Lower leg skin (tissue), 4 donors: ENCODE measurements at regions not wholly inside any gene's neighbourhood (a gene's known extent, or its start where the extent isn't known, plus 50 kb on each side); places are given as distances from the start of the nearest gene placed in this dataset.

Experiments used
- DNase-seq, 2 donors: peaks; one replicate each; pipeline ENCODE4 v3.0.0-alpha.2; 2019; ENCODE audit warnings: low spot score in 2 of 2
- H3K4me3 ChIP-seq: fragments of 200-600 bp; sonication (generic); 2 replicates; pipeline ENCODE4 v1.5.1; 2017; ENCODE audit warnings: mild to moderate bottlenecking, low read depth; ENCODE audit not compliant: poor library complexity, severe bottlenecking
- CTCF ChIP-seq, 3 donors: fragments of 450-650 bp; IDR thresholded peaks; one replicate each; pipeline ENCODE4 v1.5.1; 2016; ENCODE audit warnings: antibody characterized with exemption in 3 of 3, mild to moderate bottlenecking in 3 of 3, moderate library complexity in 2 of 3
- POLR2A ChIP-seq, 2 donors: fragments of 450-650 bp; IDR thresholded peaks; one replicate each; pipeline ENCODE4 v1.6.1; 2016 to 2017; ENCODE audit warnings: antibody characterized with exemption in 2 of 2, mild to moderate bottlenecking in 1 of 2, moderate library complexity in 1 of 2
- WGBS, 2 donors: methylation state at CpG; one replicate each; pipeline ENCODE4 v1.1.5; 2018; 5-methylcytosine and 5-hydroxymethylcytosine counted together
- intact Hi-C: fragments of 100-400 bp; cut with DNase I; formaldehyde crosslinking; loops from one replicate; pipeline ENCODE4 v1.15.0; 2023; ENCODE audit warnings: low total_unique reads

GRCh38 chr2:105573490-105573889 is 171.2 kb upstream of the NCK2 start:
- WGBS, 2 donors = 52 to 54% methylated on average over 5 of the region's 5 CpGs
- H3K4me3 ChIP-seq = no peak overlapping the region
- no peak for TF ChIP-seq CTCF (IDR thresholded peaks at IDR 0.05)
- no peak for TF ChIP-seq POLR2A (IDR thresholded peaks at IDR 0.05)
- intact Hi-C loops = loop anchor here (10.0 kb wide), 1 partner anchor 501 kb away; no protein-coding TSS in a partner anchor
- DNase-seq = no peak

- TF ChIP-seq CTCF (IDR thresholded peaks at IDR 0.05) (no peak), POLR2A (IDR thresholded peaks at IDR 0.05) (no peak)
- H3K4me3 ChIP-seq = no peak overlapping the region
- DNase-seq = peak in 1 of 2 donors; percentile 69
- 75 to 86% methylated on average over 8 of the region's 9 CpGs for WGBS, 2 donors
- intact Hi-C loops = loop anchor here (10.0 kb wide), 1 partner anchor 503 kb away; no protein-coding TSS in a partner anchor
Observed at GRCh38 chr2:105571445-105571987, 172.7 kb upstream of the FHL2 start.

DNA sequence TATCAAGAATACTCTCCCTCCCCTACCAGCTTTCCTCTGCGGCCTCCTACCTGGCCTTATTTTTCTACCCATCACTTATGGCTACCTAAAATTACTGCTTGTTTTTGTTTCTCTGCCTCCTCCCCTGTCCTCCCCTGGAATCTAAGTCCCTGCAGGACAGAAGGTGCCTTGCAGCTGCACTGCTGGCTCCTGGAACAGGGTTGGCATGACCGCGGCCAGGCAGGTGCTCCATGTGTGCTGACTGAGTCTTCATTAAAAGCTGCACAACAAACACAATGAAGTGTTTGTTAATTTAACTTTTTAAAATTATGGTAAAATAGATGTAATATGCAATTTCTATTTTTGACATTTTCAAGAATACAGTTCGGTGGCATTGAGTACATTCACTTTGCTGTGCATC is 171.9 kb upstream of the FHL2 start:
- no peak for DNase-seq
- intact Hi-C loops = loop anchor here (10.0 kb wide), 1 partner anchor 504 kb away; no protein-coding TSS in a partner anchor
- TF ChIP-seq CTCF (IDR thresholded peaks at IDR 0.05) (no peak), POLR2A (IDR thresholded peaks at IDR 0.05) (no peak)
- WGBS, 2 donors = 97 to 98% methylated on average over 4 of the region's 4 CpGs
- no peak overlapping the region for H3K4me3 ChIP-seq

GRCh38 chr2:105570326-105570725 is 171.5 kb upstream of the FHL2 start:
- 95 to 97% methylated on average over 8 of the region's 8 CpGs for WGBS, 2 donors
- no peak overlapping the region for H3K4me3 ChIP-seq
- DNase-seq = no peak
- intact Hi-C loops = loop anchor here (10.0 kb wide), 1 partner anchor 504 kb away; no protein-coding TSS in a partner anchor
- TF ChIP-seq CTCF (IDR thresholded peaks at IDR 0.05) = no peak
- TF ChIP-seq POLR2A (IDR thresholded peaks at IDR 0.05) = no peak

DNA sequence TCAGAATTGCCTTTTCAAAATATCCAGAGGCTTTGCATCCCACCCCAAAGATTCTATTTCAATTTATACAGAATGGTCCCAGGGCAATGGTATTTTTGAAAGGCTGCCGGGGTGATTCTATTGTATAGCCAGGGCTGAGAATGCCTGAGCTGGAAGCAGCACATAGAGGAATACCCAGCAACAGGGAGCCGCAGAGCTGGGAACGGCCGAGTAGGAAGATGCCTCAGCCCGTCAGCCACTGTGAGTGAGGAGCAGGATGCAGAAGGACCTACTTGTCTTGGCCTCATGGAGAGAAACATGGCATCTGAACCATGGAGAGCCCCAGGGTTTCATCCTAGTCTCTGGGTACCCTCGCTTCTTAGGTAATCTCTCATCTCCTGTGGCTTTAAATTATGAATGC is 170.8 kb upstream of the FHL2 start:
- intact Hi-C loops = loop anchor here (10.0 kb wide), 1 partner anchor 505 kb away; no protein-coding TSS in a partner anchor
- TF ChIP-seq CTCF (IDR thresholded peaks at IDR 0.05) = no peak
- no peak for TF ChIP-seq POLR2A (IDR thresholded peaks at IDR 0.05)
- H3K4me3 ChIP-seq = no peak overlapping the region
- 88 to 92% methylated on average over 6 of the region's 6 CpGs for WGBS, 2 donors
- no peak for DNase-seq

- intact Hi-C loops = no loop called here
- no peak for DNase-seq
- H3K4me3 ChIP-seq = no peak overlapping the region
- TF ChIP-seq CTCF (IDR thresholded peaks at IDR 0.05) = no peak
- no peak for TF ChIP-seq POLR2A (IDR thresholded peaks at IDR 0.05)
- WGBS, 2 donors = 53 to 55% methylated on average over 17 of the region's 17 CpGs
Observed at GRCh38 chr2:105567996-105568494, 169.2 kb upstream of the FHL2 start.
